Activated CD4-positive, CD25-positive, alpha-beta regulatory T cell (primary cell): ENCODE measurements at regions not wholly inside any gene's neighbourhood (a gene's known extent, or its start where the extent isn't known, plus 50 kb on each side); places are given as distances from the start of the nearest gene placed in this dataset.

Experiments
- DNase-seq, 4 experiments: peaks; one replicate each; lab custom pipeline; 2025; lab: John Stamatoyannopoulos, UW

DNA sequence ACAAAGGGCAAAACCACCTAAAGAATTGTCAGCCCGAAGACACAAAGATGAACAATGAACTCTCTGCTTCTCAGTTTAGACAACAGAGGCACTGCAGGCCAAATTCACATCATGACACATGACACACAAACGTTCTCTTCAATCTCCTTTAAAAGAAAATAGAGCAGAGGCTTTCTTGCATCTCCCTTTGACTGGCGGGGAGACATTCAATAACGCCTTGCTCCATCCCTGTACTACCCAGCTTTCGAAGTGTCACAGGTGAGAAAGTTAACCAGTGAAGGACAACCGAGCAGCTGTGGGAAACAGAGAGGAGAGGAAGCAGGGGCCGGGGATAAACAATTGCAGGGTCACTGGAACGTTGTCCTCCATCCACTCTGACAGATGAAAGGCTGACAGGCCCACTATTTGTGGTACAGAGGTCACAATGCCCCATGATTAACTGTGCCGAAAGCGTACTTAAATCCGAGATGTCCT lies 130.8 kb downstream of the PHLDA1 start:
- DNase-seq = no peak

DNA sequence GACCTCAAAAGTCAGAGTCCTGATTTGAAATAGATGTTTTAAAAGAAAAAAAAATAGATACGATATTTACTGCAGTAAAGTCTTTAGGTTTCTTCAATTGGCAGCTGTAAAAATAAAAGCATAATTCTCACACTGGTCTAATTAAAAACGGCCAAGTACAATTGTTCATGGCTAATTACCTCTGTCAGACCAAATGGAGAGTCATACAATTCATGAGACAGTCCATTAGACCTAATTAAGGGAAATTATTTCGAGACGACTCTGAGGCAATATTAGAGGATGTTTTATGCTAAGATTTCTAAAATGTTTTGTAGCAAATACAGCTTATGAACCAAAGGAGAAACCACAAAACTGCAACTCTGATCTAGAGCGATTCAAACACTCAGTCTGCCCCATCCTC lies 131.3 kb downstream of the PHLDA1 start:
- no peak for DNase-seq

GRCh38 chr12:75894965-75895754 lies 136.4 kb downstream of the PHLDA1 start:
- DNase-seq = no peak

GRCh38 chr12:75893765-75894164 lies 137.8 kb downstream of the PHLDA1 start:
- no peak for DNase-seq

DNA sequence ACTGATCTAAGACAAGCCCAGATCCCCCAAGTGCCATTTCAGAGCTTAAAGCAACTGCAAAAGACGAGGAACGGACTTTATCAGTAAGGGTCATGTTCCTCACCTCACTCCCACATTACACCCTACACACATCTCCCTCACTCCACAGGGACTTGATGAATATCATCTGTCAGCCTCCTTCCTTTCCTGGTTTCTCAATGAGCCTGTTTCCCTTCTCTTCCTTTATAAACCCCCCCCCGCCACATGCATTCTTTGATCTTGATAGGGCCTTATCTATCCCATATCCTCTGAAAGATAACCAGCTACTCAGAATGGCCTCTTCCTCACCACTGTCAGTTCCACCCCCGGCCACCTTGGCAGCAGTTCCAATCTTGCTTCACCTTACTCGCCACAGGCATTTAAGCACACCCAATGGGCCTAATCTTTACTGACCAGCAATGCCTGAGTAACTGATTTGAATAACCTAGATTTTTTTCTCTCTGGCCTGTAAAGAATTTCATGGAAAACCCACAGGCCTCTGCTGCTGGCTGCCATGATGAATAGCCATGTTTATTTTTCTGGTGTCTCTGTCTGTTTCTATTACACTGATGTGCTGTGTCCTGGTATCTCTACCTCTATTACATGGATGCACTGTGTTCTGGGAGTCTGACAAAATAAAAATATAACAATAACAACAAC lies 138.7 kb downstream of the PHLDA1 start:
- DNase-seq = no peak

- no peak for DNase-seq
Measured at GRCh38 chr12:75891072-75891471, 140.5 kb downstream of the PHLDA1 start.

GRCh38 chr12:75890660-75891059 lies 140.9 kb downstream of the PHLDA1 start:
- no peak for DNase-seq

DNA sequence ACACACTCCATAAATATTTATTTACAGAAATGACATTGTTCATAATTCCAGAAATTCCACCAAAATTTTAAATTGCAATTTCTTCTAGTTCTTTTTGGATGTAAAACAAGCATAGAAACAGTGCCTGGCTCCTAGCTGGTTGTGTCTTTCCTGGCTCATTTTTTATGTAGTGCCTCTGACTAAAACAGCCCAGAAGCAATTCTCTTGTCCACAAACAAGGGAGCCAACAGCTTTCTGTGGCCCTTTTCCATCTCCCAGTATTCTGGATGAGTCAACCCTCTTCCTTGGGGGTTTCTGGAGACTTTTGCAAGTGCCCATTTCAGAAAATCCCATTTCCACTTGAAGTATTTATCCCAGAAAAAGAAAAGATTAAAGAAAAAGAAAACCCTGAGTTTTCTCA lies 141.4 kb downstream of the PHLDA1 start:
- DNase-seq = no peak

DNA sequence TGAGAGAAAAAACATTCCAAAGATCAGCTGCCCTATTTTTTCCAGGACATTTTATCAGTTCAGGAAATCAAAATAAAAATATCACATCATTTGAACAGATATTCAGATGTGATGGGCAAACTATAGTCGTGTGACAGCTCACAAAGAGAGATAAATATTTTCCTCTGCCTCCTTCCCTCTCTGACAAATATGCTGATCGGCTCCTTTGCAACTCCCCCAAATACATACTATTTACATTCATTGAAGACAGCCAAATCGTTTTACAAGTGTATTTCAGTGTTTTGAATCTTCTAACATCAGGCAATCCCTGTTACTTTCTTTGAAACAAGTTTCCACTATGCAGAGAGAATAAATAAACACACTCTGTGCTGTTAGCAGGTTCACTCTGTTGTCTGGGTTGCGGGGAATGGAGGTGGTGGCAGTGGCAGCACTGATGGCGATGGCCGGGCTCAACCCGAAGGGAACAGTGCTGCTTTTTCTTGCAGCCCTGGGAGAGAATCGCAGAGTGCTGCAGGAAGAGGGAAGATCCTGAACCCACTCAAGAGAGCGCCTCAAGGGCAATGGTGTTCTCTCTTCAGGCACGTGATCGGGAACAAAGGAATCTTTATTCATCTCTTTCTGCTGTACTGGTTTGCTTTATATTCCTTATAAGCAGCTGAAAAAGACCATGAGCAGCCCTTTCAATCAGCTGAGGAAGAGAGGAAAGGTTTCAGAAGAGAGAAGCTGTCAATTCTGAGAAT lies 142.5 kb downstream of the PHLDA1 start:
- no peak for DNase-seq

GRCh38 chr12:75888399-75888798 lies 143.2 kb downstream of the PHLDA1 start:
- DNase-seq = no peak

GRCh38 chr12:75887979-75888378 lies 143.6 kb downstream of the PHLDA1 start:
- no peak for DNase-seq

DNA sequence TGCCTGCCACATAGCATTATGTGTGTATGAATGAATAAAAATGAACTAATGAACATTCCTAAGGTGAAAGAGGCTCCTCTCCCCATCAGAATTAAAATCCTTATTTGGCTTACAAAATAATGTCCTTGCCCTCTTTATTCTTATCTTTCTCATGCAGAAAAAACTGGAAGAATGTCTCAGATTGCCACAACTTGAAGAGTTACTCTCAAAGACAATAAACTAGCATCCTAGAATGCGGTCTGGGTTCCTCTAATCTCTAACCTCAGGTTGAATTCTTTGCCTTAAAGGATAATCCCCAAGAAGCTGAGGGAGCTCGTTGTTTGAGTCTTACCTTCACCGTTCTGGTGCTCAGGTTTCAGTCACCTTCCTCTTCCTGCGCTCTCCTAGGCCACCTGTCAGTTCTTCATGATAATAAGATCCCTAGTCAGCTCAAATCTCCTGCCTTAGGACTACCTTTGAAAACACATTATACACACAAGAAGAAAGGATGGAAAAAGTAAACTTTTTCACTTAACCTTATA lies 147.1 kb downstream of the PHLDA1 start:
- DNase-seq = no peak

- no peak for DNase-seq
Measured at GRCh38 chr12:75883241-75883640, 148.3 kb downstream of the PHLDA1 start.

GRCh38 chr12:75882421-75882820 lies 149.2 kb downstream of the PHLDA1 start:
- no peak for DNase-seq

DNA sequence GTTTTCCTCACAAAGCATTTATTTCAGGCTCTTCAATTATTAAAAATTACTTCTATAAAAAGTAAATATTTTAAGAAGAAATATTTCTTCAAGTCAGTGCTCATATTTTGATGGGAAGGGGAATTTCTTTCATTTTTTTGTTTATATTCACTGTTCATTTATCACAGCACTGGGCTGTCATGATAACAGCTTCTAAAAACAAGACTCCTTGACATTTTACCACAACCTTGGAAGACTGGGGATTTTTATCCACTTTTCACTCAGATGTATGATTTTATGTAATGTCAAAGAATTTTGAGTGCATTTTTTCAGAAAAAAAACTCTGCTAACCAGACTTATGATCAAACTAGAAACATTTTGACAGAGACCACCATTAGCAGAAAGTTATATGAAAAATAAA lies 149.7 kb downstream of the PHLDA1 start:
- DNase-seq = no peak

GRCh38 chr12:75877763-75878621 lies 153.6 kb downstream of the PHLDA1 start:
- no peak for DNase-seq

- DNase-seq = no peak
Measured at GRCh38 chr12:75876832-75877762, 154.5 kb downstream of the PHLDA1 start.

- no peak for DNase-seq
Measured at GRCh38 chr12:75874441-75874840, 157.1 kb downstream of the PHLDA1 start.

DNA sequence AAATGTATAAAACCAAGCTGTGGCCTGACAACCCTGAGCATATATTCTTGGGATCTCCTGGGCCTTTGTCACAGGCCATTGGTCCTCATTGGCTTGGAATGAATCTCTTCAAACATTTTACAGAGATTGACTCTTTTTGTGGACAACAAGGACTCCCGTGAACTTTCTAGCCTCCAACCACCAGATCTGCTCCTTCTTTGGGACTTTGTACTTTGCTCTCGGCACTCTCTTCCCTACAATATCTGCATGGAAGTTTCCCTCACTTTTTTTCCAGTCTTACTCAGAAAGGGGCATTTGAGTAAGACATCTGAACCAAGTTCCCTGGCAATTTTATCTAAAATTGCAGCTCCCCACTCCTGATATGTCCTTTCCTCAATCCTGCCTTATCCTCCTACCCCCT lies 158.8 kb downstream of the PHLDA1 start:
- DNase-seq = no peak

- DNase-seq = no peak
Measured at GRCh38 chr12:75870878-75871277, 160.7 kb downstream of the PHLDA1 start.
